ENCODE measurements at regions not wholly inside any gene's neighbourhood (a gene's known extent, or its start where the extent isn't known, plus 50 kb on each side); places are given as distances from the start of the nearest gene placed in this dataset.
A peak's percentile ranks its signal among the peaks of the same experiment; 100 is the strongest.
"Not testable (repeated sequence)": the region's sequence is repeated elsewhere in the genome, so short reads cannot be mapped to it uniquely, and the experiment has no call there.

DNA sequence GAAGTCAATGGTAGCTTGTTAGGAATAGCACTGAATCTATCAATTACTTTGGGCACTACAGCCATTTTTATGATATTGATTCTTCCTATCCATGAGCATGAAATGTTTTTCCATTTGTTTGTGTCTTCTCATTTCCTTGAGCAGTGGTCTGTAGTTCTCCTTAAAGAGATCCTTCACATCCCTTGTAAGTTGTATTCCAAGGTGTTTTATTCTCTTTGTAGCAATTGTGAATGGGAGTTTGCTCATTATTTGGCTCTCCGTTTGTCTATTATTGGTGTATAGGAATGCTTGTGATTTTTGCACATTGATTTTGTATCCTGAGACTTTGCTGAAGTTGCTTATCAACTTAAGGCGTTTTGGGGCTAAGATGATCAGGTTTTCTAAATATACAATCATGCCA, 139.0 kb upstream of the TRPM3 start:
- not testable (repeated sequence) for H3K9ac ChIP-seq (ENCODE audit: low read depth, low read length); H3K4me3 ChIP-seq (ENCODE audit: low read depth, low read length); H3K27me3 ChIP-seq (ENCODE audit: control insufficient read depth, insufficient read depth, low read length); H3K36me3 ChIP-seq (ENCODE audit: control insufficient read depth, insufficient read depth, low read length); H3K9me3 ChIP-seq (ENCODE audit: control insufficient read depth, insufficient read depth, low read length); H3K4me1 ChIP-seq (ENCODE audit: control insufficient read depth, insufficient read depth, low read length)

- Histone ChIP-seq H3K4me3 (ENCODE audit: low read depth, low read length) (no peak overlapping the region), H3K9me3 (ENCODE audit: control insufficient read depth, insufficient read depth, low read length) (no peaks in the 10 kb centered on the region), H3K27me3 (ENCODE audit: control insufficient read depth, insufficient read depth, low read length) (no peaks in the 10 kb centered on the region), H3K4me1 (ENCODE audit: control insufficient read depth, insufficient read depth, low read length) (peaks cover 12% of the 10 kb centered on the region), H3K36me3 (ENCODE audit: control insufficient read depth, insufficient read depth, low read length) (no peaks in the 10 kb centered on the region), H3K9ac (ENCODE audit: low read depth, low read length) (no peak overlapping the region)
These were observed 133.3 kb upstream of the TRPM3 start for GRCh38 chr9:71254592-71255277.

- Histone ChIP-seq H3K9ac (ENCODE audit: low read depth, low read length) (no peak overlapping the region), H3K4me1 (ENCODE audit: control insufficient read depth, insufficient read depth, low read length) (peaks cover 12% of the 10 kb centered on the region), H3K4me3 (ENCODE audit: low read depth, low read length) (no peak overlapping the region), H3K9me3 (ENCODE audit: control insufficient read depth, insufficient read depth, low read length) (no peaks in the 10 kb centered on the region), H3K36me3 (ENCODE audit: control insufficient read depth, insufficient read depth, low read length) (no peaks in the 10 kb centered on the region), H3K27me3 (ENCODE audit: control insufficient read depth, insufficient read depth, low read length) (no peaks in the 10 kb centered on the region)
These were observed 131.6 kb upstream of the TRPM3 start for GRCh38 chr9:71253011-71253410.

DNA sequence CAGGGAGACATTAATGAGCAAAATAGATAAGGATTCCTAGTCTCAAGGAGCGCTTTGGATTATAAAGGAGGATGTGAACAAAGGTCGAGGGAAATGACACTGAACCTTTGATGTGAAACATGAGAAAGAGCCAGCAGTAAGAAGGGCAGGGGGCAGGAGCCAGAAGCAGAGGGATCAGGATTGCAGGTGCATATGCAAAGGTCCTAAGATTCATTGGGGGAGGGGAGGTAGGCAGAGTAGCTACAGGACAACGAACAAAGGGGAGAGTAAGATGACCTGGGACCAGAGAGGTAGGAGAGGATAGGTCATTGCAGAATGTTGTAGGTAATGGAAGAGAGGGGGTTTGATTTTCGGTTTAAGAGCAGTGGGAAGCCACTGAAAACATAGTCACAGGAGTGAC, 129.2 kb upstream of the TRPM3 start:
- Histone ChIP-seq H3K9me3 (ENCODE audit: control insufficient read depth, insufficient read depth, low read length) (no peaks in the 10 kb centered on the region), H3K4me1 (ENCODE audit: control insufficient read depth, insufficient read depth, low read length) (peaks cover 21% of the 10 kb centered on the region), H3K9ac (ENCODE audit: low read depth, low read length) (no peak overlapping the region), H3K36me3 (ENCODE audit: control insufficient read depth, insufficient read depth, low read length) (no peaks in the 10 kb centered on the region), H3K27me3 (ENCODE audit: control insufficient read depth, insufficient read depth, low read length) (no peaks in the 10 kb centered on the region), H3K4me3 (ENCODE audit: low read depth, low read length) (peak overlapping the region; percentile 1)

DNA sequence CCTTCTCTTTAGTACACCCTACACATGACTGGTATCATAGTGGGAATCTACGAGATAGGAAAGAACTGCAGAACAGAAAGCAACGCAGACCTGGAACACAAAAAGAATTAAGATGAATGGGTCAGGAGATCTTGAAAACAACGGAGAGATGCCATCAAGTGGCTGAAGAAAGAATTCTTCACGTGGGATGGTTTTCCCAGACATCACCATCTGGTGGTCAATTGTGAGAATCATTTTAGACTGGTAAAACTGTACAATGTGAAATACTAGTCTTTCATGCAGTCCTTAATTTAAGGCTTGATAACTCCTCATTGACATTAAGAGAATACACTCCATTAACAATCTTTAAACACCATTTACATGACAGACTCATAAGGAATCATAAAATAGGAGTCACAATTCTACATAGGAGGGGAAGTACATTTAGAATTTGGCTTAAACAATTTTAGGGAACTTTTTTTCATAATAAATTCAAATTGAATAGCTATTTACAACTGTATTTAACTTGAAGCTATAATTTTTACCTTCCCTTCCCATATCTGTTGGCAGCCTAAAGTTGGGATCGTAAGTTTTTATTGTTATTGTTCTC, 128.4 kb upstream of the TRPM3 start:
- H3K27me3 ChIP-seq (ENCODE audit: control insufficient read depth, insufficient read depth, low read length) = no peaks in the 10 kb centered on the region
- no peak overlapping the region for H3K9ac ChIP-seq (ENCODE audit: low read depth, low read length)
- no peak overlapping the region for H3K4me3 ChIP-seq (ENCODE audit: low read depth, low read length)
- peaks cover 24% of the 10 kb centered on the region for H3K4me1 ChIP-seq (ENCODE audit: control insufficient read depth, insufficient read depth, low read length)
- H3K36me3 ChIP-seq (ENCODE audit: control insufficient read depth, insufficient read depth, low read length) = no peaks in the 10 kb centered on the region
- H3K9me3 ChIP-seq (ENCODE audit: control insufficient read depth, insufficient read depth, low read length) = no peaks in the 10 kb centered on the region

DNA sequence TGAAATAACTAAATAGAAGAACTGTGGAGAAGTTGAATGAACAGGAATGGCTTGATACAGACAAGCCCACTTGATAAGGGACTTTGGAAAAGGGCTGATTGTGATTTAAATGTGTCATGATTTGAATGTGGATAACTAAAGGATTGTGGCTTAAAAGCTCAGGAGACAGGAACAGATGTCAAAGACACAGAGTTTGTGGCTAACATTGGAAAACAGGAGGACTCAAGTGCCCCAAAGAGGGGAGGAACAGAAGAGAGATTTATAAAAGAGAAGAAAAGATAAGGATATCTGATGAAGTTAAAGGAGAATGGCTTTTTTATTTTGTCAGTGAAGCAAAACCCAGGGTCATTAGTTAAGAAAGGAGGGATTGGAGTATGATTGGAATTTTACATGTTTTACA, 124.2 kb upstream of the TRPM3 start:
- H3K27me3 ChIP-seq (ENCODE audit: control insufficient read depth, insufficient read depth, low read length) = no peaks in the 10 kb centered on the region
- no peak overlapping the region for H3K4me3 ChIP-seq (ENCODE audit: low read depth, low read length)
- H3K9me3 ChIP-seq (ENCODE audit: control insufficient read depth, insufficient read depth, low read length) = no peaks in the 10 kb centered on the region
- peaks cover 19% of the 10 kb centered on the region for H3K4me1 ChIP-seq (ENCODE audit: control insufficient read depth, insufficient read depth, low read length)
- no peaks in the 10 kb centered on the region for H3K36me3 ChIP-seq (ENCODE audit: control insufficient read depth, insufficient read depth, low read length)
- no peak overlapping the region for H3K9ac ChIP-seq (ENCODE audit: low read depth, low read length)

DNA sequence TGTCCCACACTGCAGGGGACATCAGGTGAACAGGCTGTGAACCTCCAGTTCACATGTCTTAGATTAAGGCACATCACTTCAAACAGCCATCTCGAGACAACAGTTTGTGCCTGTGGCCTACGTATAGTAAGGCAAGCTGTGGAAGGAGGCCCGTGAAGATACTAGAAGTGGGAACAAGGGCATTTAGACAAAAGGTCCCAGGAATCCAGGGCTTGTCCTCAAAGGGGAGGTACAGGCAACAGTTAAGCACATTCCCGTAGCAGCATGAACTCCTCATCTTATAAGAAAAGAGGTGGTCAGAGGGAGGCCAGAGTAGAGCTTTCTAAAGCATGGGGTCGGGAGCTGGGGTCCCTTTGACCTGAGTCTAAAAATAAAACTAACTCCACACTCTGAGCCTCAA, 122.5 kb upstream of the TRPM3 start:
- H3K9me3 ChIP-seq (ENCODE audit: control insufficient read depth, insufficient read depth, low read length) = no peaks in the 10 kb centered on the region
- H3K4me3 ChIP-seq (ENCODE audit: low read depth, low read length) = no peak overlapping the region
- peaks cover 22% of the 10 kb centered on the region for H3K4me1 ChIP-seq (ENCODE audit: control insufficient read depth, insufficient read depth, low read length)
- H3K36me3 ChIP-seq (ENCODE audit: control insufficient read depth, insufficient read depth, low read length) = no peaks in the 10 kb centered on the region
- no peak overlapping the region for H3K9ac ChIP-seq (ENCODE audit: low read depth, low read length)
- no peaks in the 10 kb centered on the region for H3K27me3 ChIP-seq (ENCODE audit: control insufficient read depth, insufficient read depth, low read length)

- Histone ChIP-seq H3K27me3 (ENCODE audit: control insufficient read depth, insufficient read depth, low read length) (no peaks in the 10 kb centered on the region), H3K36me3 (ENCODE audit: control insufficient read depth, insufficient read depth, low read length) (no peaks in the 10 kb centered on the region), H3K9me3 (ENCODE audit: control insufficient read depth, insufficient read depth, low read length) (no peaks in the 10 kb centered on the region), H3K4me1 (ENCODE audit: control insufficient read depth, insufficient read depth, low read length) (peaks cover 22% of the 10 kb centered on the region), H3K9ac (ENCODE audit: low read depth, low read length) (no peak overlapping the region), H3K4me3 (ENCODE audit: low read depth, low read length) (no peak overlapping the region)
These were observed 120.7 kb upstream of the TRPM3 start for GRCh38 chr9:71242081-71242480.

DNA sequence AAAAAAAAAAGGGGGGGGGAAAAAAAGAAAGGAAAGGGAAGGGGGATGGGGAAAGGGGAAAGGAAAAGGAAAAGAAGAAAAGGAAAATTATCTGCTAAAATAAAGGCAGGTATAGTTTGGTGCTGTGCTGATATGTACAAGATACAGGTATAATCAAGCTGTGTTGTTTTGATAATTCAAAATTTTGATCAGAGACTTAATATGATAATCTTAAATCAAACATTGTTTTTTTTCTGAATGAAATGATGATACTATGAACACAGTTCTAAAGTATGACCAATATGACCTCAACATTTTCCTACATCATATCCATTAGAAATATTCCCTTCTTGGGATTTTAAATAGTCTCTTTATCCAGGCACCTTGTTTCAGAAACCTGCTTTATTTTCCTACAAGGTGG, 115.6 kb upstream of the TRPM3 start:
- Histone ChIP-seq H3K4me1 (ENCODE audit: control insufficient read depth, insufficient read depth, low read length) (peaks cover 10% of the 10 kb centered on the region), H3K9ac (ENCODE audit: low read depth, low read length) (no peak overlapping the region), H3K36me3 (ENCODE audit: control insufficient read depth, insufficient read depth, low read length) (no peaks in the 10 kb centered on the region)

DNA sequence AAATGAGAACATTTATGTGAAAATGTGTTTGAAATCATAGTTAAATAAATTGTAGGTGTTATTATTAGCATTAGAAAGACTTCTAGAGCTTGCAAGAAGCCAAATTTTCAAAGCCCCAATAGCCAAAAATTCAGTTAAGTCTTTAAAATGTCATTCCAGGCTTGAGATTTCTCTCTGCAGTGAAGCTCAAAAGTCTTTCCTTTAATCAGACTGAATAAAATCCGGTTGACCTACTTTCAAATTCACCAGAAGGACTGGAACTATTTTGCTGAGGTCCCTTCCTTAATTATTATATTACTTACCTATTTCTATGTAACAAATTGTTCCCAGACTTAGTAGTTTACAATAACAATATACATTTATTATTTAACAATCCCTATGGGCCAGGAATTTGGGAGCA, 112.2 kb upstream of the TRPM3 start:
- no peaks in the 10 kb centered on the region for H3K27me3 ChIP-seq (ENCODE audit: control insufficient read depth, insufficient read depth, low read length)
- no peak overlapping the region for H3K4me3 ChIP-seq (ENCODE audit: low read depth, low read length)
- H3K9ac ChIP-seq (ENCODE audit: low read depth, low read length) = no peak overlapping the region
- no peaks in the 10 kb centered on the region for H3K4me1 ChIP-seq (ENCODE audit: control insufficient read depth, insufficient read depth, low read length)
- H3K9me3 ChIP-seq (ENCODE audit: control insufficient read depth, insufficient read depth, low read length) = no peaks in the 10 kb centered on the region
- H3K36me3 ChIP-seq (ENCODE audit: control insufficient read depth, insufficient read depth, low read length) = no peaks in the 10 kb centered on the region

More for the DNA sequence above, 115.6 kb upstream of the TRPM3 start:
- no peaks in the 10 kb centered on the region for H3K9me3 ChIP-seq (ENCODE audit: control insufficient read depth, insufficient read depth, low read length)
- no peaks in the 10 kb centered on the region for H3K27me3 ChIP-seq (ENCODE audit: control insufficient read depth, insufficient read depth, low read length)
- no peak overlapping the region for H3K4me3 ChIP-seq (ENCODE audit: low read depth, low read length)

- Histone ChIP-seq H3K4me3 (ENCODE audit: low read depth, low read length) (no peak overlapping the region), H3K36me3 (ENCODE audit: control insufficient read depth, insufficient read depth, low read length) (no peaks in the 10 kb centered on the region), H3K4me1 (ENCODE audit: control insufficient read depth, insufficient read depth, low read length) (peaks cover 9% of the 10 kb centered on the region), H3K27me3 (ENCODE audit: control insufficient read depth, insufficient read depth, low read length) (no peaks in the 10 kb centered on the region), H3K9ac (ENCODE audit: low read depth, low read length) (no peak overlapping the region), H3K9me3 (ENCODE audit: control insufficient read depth, insufficient read depth, low read length) (no peaks in the 10 kb centered on the region)
These were observed 102.6 kb upstream of the TRPM3 start for GRCh38 chr9:71223953-71224538.

DNA sequence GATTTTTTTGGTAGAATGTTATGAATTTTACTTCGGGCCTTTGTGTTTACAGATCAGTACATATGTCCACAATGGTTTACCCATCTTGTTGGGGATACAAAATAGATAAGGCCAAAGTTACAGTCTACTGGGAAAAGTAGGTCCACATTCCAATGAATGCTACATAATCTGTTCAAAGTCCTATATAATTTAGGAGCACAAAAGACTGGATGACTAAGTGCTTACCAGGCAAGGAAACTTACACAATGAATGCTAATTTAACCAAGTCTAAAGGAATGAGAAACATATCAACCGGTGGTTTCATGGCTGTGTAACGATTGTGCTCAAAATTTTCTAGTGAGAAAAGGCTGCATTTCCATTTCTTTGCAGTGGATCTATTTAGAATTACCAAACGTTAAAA, 97.4 kb upstream of the TRPM3 start:
- no peaks in the 10 kb centered on the region for H3K36me3 ChIP-seq (ENCODE audit: control insufficient read depth, insufficient read depth, low read length)
- no peak overlapping the region for H3K9ac ChIP-seq (ENCODE audit: low read depth, low read length)
- no peak overlapping the region for H3K4me3 ChIP-seq (ENCODE audit: low read depth, low read length)
- H3K4me1 ChIP-seq (ENCODE audit: control insufficient read depth, insufficient read depth, low read length) = peaks cover 13% of the 10 kb centered on the region
- no peaks in the 10 kb centered on the region for H3K27me3 ChIP-seq (ENCODE audit: control insufficient read depth, insufficient read depth, low read length)
- H3K9me3 ChIP-seq (ENCODE audit: control insufficient read depth, insufficient read depth, low read length) = no peaks in the 10 kb centered on the region
